Astrocyte of the spinal cord (primary cell): ENCODE measurements at regions not wholly inside any gene's neighbourhood (a gene's known extent, or its start where the extent isn't known, plus 50 kb on each side); places are given as distances from the start of the nearest gene placed in this dataset.

Experiments
- DNase-seq: peaks from one replicate; pipeline ENCODE4 v3.0.0; 2011; ENCODE audit warnings: low read depth, low spot score
- H3K4me3 ChIP-seq: 2 replicates; pipeline ENCODE4 v1.5.1; 2011; ENCODE audit warnings: low read depth, mild to moderate bottlenecking, low read length, moderate library complexity
- in situ Hi-C: cut with HindIII; loops from 2 replicates; pipeline ENCODE4 v1.10.0; 2017; ENCODE audit warnings: low sequenced_read_pairs
- TF ChIP-seq, protein P1 (sequence below): IDR thresholded peaks from 2 replicates; pipeline ENCODE4 v1.5.1; 2012; ENCODE audit warnings: low read depth, mild to moderate bottlenecking, low read length, inconsistent platforms

DNA sequence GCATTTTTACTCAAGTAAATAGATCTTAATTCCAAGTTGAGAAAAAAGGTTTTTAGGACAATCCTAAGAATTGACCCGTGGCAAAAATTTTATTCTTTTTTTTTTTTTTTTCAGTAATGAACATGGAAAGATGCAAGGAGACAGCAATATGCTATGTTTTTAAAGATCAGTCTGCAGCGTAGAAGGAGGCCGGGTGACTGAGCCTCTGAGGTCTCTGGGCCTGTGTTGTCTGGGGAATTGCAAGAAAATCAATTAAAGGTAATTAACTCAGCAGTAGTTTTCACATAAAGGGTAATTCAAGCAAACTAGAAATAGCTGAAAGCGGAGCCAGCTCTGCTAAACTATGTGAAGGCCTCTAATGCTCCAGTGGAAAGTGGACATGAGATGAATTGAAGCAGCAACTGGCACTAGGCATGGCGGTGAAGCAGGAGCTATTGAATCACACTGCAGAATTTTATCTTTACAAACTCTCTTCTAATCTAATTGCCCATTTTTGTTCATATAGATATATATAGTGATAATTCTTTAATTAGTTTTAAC is 285.2 kb upstream of the ITGA1 start:
- in situ Hi-C loops: no loop called here
- DNase-seq: no peak
- H3K4me3 ChIP-seq: no peak overlapping the region
- TF ChIP-seq, protein P1, sequence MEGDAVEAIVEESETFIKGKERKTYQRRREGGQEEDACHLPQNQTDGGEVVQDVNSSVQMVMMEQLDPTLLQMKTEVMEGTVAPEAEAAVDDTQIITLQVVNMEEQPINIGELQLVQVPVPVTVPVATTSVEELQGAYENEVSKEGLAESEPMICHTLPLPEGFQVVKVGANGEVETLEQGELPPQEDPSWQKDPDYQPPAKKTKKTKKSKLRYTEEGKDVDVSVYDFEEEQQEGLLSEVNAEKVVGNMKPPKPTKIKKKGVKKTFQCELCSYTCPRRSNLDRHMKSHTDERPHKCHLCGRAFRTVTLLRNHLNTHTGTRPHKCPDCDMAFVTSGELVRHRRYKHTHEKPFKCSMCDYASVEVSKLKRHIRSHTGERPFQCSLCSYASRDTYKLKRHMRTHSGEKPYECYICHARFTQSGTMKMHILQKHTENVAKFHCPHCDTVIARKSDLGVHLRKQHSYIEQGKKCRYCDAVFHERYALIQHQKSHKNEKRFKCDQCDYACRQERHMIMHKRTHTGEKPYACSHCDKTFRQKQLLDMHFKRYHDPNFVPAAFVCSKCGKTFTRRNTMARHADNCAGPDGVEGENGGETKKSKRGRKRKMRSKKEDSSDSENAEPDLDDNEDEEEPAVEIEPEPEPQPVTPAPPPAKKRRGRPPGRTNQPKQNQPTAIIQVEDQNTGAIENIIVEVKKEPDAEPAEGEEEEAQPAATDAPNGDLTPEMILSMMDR: no peak

DNA sequence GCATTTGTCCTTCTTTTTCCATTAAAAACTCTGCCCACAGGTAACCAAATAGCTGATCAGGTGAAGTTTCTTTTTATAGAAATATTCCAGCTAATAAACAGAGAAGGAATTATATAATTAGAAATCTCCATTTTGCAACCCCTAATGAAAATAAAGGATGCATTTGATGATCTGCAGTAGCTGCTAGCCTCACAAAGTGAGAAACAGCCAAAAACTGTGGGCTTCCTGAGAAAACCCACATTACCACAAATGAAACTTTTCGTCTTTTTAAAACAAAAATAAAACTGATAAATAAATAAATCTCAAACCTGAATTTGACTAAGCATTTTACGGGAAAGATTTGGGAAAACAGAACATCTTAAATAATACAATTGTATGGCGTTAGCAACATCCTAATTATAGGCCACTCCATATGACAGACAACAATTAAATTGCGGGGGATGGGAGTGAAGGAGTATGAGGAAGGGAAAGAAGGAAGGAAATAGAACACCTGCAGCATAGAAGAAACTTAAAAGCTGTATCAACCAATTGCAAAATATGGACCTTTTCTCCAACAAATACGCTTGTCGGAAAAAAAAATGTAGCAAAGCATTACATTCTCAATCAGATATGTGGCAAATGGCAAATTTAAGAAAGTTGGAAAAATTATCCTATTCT is 283.0 kb upstream of the ITGA1 start:
- no peak overlapping the region for H3K4me3 ChIP-seq
- no peak for DNase-seq
- TF ChIP-seq, protein P1: no peak
- in situ Hi-C loops: no loop called here

DNA sequence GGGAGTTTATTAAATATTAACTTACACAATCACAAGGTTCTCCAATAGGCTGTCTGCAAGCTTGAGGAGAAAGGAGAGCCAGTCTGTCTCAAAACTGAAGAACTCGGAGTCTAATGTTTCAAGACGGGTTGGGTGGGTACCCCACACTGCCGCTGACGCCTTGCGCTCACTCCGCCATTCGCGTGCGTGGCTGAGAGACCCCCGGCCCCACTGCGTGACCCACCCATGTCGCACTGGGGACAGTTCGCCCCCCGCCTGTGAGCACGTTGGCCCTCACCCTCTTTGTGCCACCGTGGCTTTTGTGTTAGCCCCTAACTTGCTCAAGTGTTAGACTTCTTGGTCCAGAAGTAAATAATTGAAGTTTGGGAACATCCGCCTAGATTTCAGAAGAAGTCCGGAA is 270.0 kb upstream of the ITGA1 start:
- TF ChIP-seq, protein P1: no peak
- H3K4me3 ChIP-seq: no peak overlapping the region
- DNase-seq: no peak
- in situ Hi-C loops: no loop called here

DNA sequence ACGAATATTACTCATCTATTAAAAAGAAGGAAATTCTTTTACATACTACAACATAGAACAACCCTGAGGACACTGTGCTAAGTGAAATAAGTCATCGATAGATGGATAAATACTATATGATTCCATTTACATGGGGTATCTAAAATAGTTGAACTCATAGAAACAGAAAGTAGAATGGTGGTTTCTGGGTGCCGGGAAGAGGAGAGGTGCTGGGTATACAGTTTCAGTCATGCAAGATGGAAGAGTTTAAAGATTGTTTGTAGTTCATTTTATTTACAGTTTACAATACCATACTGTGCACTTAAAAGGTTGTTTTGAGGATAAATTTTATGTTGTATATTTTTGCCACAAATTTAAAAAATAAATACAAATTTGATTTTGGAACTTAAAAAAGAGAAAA is 267.5 kb upstream of the ITGA1 start:
- TF ChIP-seq, protein P1: no peak
- no peak overlapping the region for H3K4me3 ChIP-seq
- in situ Hi-C loops: no loop called here
- no peak for DNase-seq

DNA sequence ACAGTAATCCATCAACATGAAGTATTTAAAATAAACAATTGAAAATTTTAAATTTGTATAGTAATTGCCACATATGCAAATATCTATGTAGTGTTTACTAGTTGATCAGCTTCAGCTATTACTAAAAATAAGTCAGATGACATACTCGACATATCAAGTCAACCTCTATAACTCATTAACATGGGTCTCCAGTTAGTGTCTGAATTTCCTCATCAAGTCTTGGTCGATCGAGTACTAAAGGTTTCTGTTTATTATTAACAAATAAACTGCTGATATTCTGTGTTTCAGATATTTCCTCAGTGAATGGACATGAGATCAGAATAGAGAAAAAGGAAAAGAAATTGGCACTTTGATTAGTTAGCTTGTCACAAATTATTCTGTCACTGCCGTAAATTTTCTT is 266.5 kb upstream of the ITGA1 start:
- in situ Hi-C loops: no loop called here

DNA sequence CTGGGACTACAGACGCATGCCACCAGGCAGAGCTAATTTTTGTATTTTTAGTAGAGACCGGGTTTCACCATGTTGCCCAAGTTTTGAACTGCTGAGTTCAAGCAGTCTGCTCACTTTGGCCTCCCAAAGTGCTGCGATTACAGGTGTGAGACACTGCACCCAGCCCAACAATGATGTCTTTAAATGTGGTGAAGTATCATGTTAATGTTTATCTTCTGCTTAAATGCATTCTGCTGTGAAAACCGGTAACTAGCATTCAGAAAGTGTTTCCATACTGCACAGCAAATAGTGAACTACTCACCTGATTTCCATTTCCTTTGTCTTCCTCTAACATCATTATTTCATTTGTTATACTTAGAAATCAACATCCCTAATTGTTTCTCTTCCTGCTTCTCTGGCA is 264.0 kb upstream of the ITGA1 start:
- TF ChIP-seq, protein P1: no peak
- no peak for DNase-seq
- H3K4me3 ChIP-seq: no peak overlapping the region
- in situ Hi-C loops: no loop called here

More for the DNA sequence above, 266.5 kb upstream of the ITGA1 start:
- H3K4me3 ChIP-seq: no peak overlapping the region
- no peak for DNase-seq
- TF ChIP-seq, protein P1: no peak
